GM18870 (cell line): ENCODE measurements at regions not wholly inside any gene's neighbourhood (a gene's known extent, or its start where the extent isn't known, plus 50 kb on each side); places are given as distances from the start of the nearest gene placed in this dataset.

Experiments
- ATAC-seq: cut with Tn5 transposase; IDR thresholded peaks from one replicate; pipeline ENCODE4 v1.9.1; 2021; ENCODE audit warnings: moderate library complexity; ENCODE audit not compliant: unreplicated experiment

DNA sequence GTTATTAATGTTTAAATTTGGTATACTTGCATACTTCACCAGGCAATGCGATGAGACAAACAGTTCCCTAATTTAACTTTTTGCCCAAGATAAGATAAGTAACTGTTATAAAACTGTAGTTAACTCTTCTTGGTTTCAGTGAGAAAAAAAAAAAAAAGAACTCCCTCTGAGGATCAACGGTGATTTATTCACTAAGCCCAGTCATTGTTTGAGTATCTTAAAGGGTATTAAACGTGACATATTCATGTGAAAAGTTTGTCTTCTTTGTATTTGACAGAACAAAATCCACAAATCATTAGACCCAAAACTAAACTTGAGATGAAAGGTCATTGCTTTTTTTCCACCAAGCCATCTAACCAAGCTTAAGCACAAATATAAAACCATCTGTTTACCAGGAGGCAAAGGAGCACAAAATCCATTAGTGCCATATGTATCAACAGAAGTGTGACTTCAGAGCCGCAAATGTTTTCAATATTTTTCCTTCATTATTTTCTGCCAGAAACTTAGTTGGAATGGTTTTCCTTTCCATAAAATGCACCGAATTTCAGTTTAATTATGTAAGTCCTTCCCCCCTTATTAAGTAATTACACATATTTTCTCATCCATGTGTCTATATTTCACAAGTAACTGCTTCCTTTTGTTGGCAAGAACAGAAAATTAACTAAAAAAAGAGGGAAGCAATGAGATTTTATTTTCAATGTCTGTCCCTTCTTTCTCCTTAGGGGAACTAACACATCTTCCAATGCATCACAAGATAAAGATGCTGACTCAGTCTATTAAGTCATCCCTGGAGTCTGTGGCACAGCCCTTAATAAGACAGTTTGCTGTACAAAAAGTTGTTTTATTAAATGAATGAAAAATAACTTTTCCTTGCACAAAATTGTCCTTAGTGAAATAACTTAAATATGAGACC, 92.2 kb upstream of the RAP2B start:
- no peak for ATAC-seq

DNA sequence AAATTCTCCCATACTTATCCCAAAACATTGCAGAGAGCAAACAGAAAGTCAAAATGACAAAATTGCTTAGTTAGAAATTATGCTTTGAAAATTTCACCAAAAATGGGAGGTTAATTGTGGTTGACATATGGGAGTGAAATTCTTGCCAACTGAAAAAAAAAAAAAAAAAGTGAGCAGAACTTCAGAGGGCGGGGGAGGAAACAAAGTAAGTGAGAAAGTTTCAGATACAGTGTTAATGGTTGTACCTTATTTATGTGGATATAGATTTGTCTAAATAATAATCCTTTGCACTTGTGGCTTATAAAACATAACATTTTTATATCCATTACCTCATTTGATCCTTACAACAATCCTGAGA, 91.5 kb upstream of the RAP2B start:
- no peak for ATAC-seq

DNA sequence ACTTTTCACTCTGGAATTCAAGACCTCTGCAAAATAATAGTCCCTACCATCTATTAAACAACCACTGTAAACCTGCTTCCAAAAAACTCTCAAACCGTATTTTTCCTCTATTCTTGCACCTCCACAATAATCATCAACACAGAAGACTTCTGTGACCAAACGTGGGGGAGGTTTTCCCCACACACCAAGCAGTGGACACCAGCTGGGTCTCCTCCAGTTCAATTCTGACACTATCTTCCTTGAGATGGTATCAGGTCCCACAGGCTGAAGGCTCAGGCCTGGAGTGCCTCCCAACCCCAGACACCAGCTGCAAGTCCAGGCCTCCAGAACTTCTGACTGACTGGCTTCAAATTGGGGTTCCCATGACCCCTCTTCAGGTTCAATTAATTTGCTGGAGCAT, 89.6 kb upstream of the RAP2B start:
- no peak for ATAC-seq

DNA sequence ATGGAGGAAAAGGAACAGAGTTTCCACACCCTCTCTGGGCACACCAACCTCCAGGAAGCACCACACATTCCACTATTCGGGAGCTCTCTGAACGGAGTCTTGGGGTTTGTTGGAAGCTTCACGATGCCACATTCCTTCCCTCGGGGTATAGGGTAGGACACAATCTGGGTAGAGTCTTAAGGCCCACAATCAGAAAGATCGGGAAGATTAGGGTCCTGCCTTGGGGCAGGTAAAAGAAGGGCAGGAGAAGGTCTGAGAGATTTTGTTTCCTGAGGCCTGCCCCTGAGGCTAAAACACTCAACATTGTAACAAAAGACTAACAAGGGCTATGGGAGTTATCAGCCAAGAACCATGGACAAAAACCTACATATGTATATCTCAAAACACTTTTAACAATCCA, 89.2 kb upstream of the RAP2B start:
- no peak for ATAC-seq

DNA sequence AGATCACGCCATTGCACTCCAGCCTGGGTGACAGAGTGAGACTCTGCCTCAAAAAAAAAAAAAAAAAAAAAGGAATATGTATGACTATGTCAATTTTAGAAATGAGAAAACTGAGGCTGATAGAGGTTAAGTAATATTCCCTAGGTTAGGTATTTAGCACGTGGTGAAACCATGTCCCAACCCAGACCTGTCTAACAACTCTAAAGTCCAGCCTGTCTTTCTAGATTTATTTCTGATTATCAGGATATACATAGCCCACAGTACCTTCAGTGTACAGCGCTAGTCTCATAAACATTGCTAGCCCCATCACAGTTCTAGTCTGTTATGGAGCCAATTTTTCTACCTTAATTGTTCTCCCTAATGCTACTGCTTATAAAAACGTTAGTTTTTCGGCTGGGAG, 88.4 kb upstream of the RAP2B start:
- no peak for ATAC-seq

DNA sequence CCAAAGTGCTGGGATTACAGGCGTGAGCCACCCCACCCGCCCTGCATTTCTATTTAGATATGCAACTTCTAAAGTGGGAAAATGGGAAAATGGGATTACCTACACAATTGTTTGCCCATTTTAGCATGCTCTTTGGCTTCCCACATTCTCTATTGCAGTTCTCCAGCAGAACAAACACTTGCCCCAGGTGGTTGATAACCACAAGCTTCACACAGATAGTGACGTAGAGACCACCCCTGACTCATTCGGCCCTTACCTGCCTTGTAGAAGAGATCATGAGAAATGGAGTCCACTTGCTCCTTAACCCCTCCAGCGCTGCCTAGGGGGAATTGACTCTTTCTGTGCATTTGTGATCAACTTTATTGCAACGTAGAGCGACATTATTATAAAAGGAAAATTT, 83.2 kb upstream of the RAP2B start:
- no peak for ATAC-seq

DNA sequence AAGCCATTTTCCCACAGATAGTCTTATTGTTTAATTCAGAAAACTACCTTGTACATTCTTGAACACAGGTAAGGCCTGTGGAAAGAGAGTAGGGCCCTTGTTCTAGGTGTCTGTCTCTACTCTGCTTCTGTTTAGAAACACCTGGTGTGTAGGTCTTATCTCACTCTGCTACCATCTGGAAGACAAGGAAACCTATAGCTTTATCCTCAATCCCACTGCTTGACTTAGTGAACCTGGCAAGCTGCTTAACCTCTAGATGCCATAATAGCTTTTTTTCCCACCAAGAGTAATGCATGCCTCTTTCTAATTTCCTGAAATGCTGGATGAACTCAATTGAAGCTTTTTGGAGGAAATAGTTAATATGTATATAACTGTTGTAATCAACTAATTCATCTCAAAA, 82.6 kb upstream of the RAP2B start:
- ATAC-seq, result no peak

DNA sequence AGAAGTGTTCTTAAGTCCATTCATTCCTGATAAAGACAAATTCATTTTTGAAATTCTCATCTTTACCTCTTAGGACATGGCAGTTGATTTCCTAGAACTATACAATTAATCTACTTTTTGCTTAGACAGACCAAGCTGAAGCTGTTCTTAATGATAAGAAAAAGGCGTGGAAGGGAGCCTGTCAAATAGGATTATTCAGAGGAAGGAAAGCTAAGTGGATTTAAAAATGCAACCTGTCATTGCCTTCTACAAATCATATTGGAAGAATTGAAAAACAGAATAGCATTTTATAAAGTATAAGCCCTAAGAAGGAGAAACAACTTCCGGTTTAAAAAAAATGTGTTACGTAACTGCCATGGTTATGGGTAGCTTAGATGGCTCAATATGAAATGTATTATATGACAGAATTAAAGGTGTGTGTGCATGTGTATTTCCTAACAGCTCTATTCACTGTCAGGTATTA, 81.2 kb upstream of the RAP2B start:
- no peak for ATAC-seq

DNA sequence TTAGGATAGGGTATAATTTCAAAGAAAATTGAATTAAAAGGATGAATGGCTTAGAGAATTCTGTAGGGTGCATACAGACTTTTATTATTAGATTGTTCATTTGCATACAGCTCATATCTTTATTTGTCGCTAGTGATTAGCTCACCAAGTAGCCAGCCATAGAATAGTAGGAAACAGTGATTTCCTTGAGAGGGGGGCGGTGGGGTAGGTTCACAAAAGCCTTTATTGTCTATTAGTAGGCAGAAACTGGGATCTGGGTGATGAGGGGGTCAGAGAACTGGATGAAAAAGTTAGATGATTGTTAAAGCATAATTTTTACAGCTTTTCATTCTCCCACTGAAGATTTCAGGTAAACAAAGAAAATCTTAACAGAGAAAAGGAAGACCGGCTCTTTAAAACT, 77.6 kb upstream of the RAP2B start:
- no peak for ATAC-seq

DNA sequence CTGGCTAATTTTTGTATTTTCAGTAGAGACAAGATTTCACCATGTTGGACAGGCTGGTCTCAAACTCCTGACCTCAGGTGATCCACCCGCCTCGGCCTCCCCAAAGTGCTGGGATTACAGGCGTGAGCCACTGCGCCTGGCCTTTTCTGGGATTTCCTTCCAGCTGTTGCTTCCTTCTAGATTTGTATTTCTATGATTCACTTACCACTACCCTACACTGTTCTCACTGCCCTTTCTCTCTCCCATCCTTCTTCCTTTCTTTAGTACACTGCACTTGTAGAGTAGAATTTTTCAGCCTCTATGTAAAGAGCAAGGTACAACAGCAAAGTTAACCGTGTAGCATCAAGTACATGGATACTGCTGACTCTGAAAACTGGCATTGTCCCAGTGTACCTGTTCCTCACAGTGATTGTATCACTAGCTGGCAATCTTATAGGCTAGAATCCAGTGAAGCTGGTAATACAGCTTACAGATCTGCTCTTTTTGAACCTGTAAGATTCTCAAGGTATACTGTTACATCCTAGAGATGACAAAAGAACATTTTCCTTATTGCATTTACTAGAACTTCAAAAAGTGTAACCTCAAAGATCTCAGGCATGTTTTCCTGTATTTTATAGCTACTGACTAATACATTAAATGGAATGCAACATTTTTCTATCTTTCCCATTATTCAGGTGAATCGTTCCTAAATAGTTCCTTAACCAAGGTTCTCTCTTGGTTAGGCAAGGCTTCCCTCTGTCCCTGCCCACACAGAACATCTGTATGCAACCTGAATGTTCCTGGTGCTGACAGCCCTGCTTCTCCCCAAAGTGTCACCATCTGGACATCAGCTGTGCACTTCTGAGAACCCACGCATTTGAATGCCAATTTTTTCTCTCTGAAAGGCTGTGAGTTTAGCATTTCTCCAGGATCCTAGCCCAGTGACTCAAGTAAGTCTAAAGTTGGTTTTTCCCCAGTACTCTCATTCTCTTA, 74.1 kb upstream of the RAP2B start:
- no peak for ATAC-seq

DNA sequence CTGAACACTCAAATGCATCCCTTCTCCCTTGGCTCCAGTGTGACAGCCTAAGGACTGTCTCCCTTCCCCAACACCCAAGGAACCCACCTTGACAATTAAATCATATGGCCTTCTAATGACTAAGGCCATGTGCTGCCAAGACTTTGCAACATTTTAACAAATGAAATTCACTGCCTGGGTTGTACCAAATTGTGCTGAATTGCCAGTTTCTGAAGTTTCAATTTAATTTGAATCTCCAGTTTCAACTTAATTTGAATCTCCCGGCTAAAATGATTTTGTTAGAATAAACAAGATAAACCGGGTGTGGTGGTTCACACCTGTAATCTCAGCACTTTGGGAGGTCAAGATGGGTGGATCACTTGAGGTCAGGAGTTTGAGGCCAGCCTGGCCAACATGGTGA, 72.4 kb upstream of the RAP2B start:
- no peak for ATAC-seq

DNA sequence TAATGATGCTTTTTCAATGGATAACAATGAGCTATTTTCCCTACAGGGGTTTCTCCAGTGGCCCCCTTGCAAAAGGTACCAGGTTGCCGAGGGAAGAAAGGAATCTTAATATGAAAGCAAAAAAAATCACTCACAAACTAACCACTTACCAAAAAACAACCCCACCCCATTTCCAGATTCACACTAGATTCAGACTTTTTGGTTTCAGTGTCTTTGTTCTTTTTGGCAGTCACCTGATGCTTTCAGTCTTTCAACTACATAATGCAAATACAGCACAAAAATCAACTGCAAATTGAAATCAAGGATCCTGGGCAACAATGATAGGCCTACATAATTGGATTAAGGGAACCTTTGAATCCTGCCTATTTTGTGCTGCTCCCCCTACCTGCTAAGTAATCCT, 71.1 kb upstream of the RAP2B start:
- ATAC-seq, result no peak

DNA sequence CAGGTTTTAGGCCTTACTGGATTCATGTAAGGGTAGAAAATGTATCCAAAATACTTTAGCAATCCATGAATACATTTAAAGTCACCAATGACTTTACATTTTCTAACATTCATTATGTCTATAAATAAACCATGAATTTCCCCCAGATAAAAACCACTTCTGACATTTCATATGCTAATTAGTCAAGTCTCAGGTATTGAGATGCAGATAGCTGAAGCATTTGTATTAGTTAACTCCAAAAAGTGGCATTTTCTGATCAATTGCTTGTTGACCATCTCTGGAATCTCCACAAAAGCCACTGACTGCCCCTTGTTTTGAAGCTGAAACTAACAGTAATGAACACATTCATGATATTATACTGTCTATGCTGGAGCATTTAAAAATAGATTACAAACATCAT, 68.4 kb upstream of the RAP2B start:
- no peak for ATAC-seq

DNA sequence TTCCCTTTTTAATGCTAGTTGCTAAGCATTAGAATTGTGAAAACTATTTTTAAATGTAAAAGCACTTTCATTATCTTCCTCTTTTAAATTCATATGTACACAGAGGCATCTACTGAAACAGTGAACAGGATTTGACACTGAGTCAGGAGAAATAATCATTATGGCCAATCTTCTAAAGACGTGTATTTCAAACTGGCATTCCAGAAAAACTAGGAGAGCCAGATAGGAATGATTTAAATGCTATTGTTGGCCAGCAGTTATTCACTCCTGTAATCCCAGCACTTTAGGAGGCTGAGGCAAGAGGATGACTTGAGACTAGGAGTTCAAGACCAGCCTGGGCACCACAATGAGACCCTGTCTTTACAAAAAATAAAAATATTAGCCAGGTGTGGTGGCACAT, 67.6 kb upstream of the RAP2B start:
- no peak for ATAC-seq

DNA sequence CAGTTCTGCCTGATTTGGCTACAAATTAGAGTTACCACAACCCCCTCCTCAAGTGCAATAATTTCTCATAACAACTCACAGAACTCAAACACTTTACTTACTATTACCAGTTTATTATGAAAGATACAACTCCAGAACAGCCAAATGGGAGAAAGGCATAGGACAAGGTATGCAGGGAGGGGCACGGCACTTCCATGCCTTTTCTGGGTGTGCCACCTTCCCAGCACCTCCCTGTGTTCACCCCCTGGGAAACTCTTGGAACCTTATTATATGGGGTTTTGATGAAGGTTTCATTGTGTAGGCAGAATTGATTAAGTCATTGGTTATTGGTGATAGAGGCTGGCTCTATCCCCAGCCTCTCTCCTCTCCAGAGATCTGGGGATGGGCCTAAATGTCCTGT, 66.6 kb upstream of the RAP2B start:
- ATAC-seq, result no peak

DNA sequence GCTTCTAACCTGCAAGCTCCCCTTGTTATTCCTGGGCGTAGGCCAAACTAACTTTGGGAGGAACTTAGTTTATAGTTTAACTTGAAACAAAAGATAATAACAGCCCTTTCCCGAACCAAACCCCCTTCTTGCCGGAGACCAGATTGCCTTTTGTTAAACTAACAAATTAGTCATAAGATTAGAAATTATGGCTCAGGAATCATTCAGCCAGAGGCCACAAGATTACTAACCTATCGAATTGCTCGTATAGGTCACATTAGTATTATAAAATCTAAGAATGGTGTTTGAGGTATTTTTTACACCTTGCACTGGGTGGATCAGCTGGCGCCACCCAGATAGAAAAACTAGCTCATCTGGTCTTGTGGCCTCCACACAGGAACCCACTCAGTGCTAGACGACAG, 65.3 kb upstream of the RAP2B start:
- no peak for ATAC-seq

DNA sequence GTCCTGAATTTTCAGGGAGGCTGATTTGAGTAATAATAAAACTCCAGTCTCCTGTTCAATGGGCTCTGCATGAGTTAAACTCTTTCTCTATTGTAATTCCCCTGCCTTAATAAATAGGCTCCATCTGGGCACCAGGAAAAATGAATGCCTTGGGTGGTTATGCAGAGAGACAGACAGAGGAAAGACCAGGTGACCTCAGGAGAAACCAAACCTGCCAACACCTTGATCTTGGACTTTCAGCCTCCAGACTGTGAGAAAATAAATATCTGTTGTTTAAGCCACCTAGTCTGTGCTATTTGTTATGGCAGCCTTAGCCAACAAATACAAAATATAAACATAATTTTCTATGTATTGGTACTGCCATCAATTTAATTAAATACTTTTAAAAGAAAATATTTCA, 64.8 kb upstream of the RAP2B start:
- no peak for ATAC-seq

DNA sequence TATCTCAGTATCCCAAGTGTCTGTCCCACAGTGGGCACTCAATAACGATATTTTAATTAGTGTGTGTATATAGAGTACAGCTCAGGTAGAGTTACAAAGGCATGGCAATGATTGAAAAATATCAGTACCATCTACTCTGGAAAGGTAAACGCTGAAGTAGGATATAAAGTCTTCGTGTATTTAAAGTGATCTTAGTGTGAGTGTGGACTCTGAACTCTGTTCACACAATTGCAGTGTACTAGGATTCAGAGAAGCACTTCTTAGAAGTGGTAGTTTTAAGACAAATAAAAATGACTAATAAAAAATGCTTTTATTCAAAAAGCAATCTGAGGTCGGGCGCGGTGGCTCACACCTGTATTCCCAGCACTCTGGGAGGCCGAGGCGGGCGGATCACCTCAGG, 62.9 kb upstream of the RAP2B start:
- ATAC-seq, result no peak

DNA sequence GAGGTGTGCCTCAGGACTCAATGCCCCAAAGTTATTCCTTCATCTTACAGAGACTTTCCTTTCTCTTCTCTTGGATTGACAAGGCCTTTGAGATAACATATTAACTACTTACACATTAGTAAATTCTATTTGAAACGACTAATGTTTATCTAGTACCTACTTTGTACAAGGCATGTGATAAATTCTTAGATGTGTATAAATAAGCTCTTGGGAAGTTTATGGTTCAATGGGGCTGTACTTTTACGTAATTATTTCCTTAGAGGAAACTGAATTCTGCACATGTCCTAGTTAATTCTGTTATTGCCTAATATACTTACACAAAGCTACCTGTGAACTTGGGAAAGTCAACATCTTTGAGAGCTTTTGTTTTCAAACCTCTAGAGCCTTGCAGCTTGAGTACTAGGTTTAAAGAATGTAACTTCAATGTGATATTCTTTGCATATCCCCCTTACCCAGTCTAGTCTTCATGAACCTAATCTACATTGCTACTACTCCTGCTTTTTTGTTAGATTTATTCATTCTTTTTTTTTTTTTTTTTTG, 58.5 kb upstream of the RAP2B start:
- ATAC-seq, result no peak

DNA sequence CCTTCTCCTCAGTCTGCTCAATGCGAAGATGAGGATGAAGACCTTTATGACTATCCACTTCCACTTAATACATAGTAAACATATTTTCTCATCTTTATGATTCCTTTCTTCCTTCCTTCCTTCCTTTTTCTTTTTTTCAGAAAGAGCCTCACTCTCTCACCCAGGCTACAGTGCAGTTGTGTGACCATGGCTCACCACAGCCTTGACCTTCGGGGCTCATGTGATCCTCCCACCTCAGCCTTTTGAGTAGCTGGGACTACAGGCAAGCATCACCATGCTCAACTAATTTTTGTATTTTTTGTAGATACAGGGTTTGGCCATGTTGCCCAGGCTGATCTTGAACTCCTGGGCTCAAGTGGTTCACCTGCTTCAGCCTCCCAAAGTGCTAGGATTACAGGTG, 52.0 kb upstream of the RAP2B start:
- no peak for ATAC-seq

DNA sequence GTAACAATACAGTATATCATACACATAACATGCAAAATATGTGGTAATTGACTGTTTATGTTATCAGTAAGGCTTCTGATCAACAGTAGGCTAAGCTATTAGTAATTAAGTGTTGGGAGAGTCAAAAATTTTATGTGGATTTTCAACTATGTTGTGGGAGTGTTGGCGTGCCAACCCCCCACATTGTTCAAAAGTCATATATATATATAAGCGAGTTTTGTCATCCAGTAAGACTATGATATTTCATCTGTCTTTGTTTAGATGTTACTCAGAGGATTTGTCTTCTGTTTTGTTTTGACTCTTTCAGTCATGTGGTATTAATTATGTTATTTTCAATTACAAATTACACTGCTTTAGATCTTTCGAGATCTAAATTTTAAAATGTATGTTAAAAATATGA, 51.0 kb upstream of the RAP2B start:
- no peak for ATAC-seq
